HuH-7 (cell line): ENCODE measurements at regions not wholly inside any gene's neighbourhood (a gene's known extent, or its start where the extent isn't known, plus 50 kb on each side); places are given as distances from the start of the nearest gene placed in this dataset.
A peak's percentile ranks its signal among the peaks of the same experiment; 100 is the strongest.

Experiments
- DNase-seq: peaks from one replicate; pipeline ENCODE4 v3.0.0; 2011; ENCODE audit warnings: low spot score

- no peak for DNase-seq
Measured at GRCh38 chr2:30371028-30371689, 75.9 kb upstream of the LCLAT1 start.

- no peak for DNase-seq
Measured at GRCh38 chr2:30371772-30372373, 75.2 kb upstream of the LCLAT1 start.

GRCh38 chr2:30372826-30373225 is 74.2 kb upstream of the LCLAT1 start:
- DNase-seq = no peak

- DNase-seq = no peak
Measured at GRCh38 chr2:30373881-30374302, 73.2 kb upstream of the LCLAT1 start.

- no peak for DNase-seq
Measured at GRCh38 chr2:30374380-30374779, 72.7 kb upstream of the LCLAT1 start.

GRCh38 chr2:30375915-30376314 is 71.1 kb upstream of the LCLAT1 start:
- no peak for DNase-seq

GRCh38 chr2:30379481-30379880 is 67.6 kb upstream of the LCLAT1 start:
- no peak for DNase-seq

- DNase-seq = no peak
Measured at GRCh38 chr2:30380824-30381223, 66.2 kb upstream of the LCLAT1 start.

- no peak for DNase-seq
Measured at GRCh38 chr2:30382162-30382783, 64.8 kb upstream of the LCLAT1 start.

GRCh38 chr2:30382995-30383394 is 64.1 kb upstream of the LCLAT1 start:
- DNase-seq = no peak

GRCh38 chr2:30385327-30385726 is 61.7 kb upstream of the LCLAT1 start:
- DNase-seq = peak; percentile 31

- no peak for DNase-seq
Measured at GRCh38 chr2:30392097-30392496, 54.9 kb upstream of the LCLAT1 start.

GRCh38 chr2:30393510-30393909 is 53.5 kb upstream of the LCLAT1 start:
- no peak for DNase-seq

- DNase-seq = no peak
Measured at GRCh38 chr2:30394096-30394495, 53.0 kb upstream of the LCLAT1 start.

GRCh38 chr2:30396436-30397232 is 50.4 kb upstream of the LCLAT1 start:
- DNase-seq = no peak
